Effector memory CD4-positive, alpha-beta T cell (primary cell): ENCODE measurements at regions not wholly inside any gene's neighbourhood (a gene's known extent, or its start where the extent isn't known, plus 50 kb on each side); places are given as distances from the start of the nearest gene placed in this dataset.

Source experiments
- DNase-seq, 3 donors: peaks; one replicate each; pipeline ENCODE4 v3.0.0-alpha.2; 2020
- H3K27ac ChIP-seq: 2 replicates; pipeline ENCODE4 v1.7.0; 2013; ENCODE audit warnings: mild to moderate bottlenecking, low read length, moderate library complexity; ENCODE audit not compliant: insufficient read depth, poor library complexity, severe bottlenecking
- H3K27me3 ChIP-seq: replicated peaks from 2 replicates; pipeline ENCODE4 v1.7.0; 2013; ENCODE audit warnings: mild to moderate bottlenecking, low read length; ENCODE audit not compliant: insufficient read depth, control insufficient read depth, poor library complexity, severe bottlenecking
- H3K36me3 ChIP-seq: 2 replicates; pipeline ENCODE4 v1.7.0; 2013; ENCODE audit warnings: mild to moderate bottlenecking, low read length, moderate library complexity; ENCODE audit not compliant: control insufficient read depth, insufficient read depth
- H3K4me1 ChIP-seq: 2 replicates; pipeline ENCODE4 v1.7.0; 2013; ENCODE audit warnings: low read length, mild to moderate bottlenecking; ENCODE audit not compliant: control insufficient read depth, insufficient read depth, poor library complexity, severe bottlenecking
- H3K4me3 ChIP-seq: 2 replicates; pipeline ENCODE4 v1.7.0; 2013; ENCODE audit warnings: low read length, low read depth, mild to moderate bottlenecking; ENCODE audit not compliant: insufficient read depth, poor library complexity, severe bottlenecking
- H3K9me3 ChIP-seq: 2 replicates; pipeline ENCODE4 v1.7.0; 2013; ENCODE audit warnings: mild to moderate bottlenecking, low read length, moderate library complexity; ENCODE audit not compliant: control insufficient read depth

DNA sequence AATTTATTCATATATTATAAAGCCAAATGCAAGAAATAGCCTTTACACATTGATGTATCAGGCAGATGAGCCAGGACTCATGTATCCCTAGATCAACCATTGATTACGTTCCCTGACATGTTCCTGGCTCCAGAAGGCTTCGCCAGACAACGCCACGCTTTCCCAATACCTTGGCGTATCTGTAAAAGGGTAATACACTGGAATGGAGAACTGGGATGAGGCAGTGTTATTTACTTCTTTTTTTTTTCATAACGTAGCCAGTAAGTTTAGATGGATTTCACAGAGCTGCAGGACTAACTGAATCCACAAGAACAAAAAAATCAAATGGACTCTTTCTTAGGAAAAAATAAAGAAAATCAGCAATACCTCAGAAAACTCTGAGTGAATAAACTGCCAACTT is 588.1 kb upstream of the SEMA3D start:
- Histone ChIP-seq H3K27ac (no peak overlapping the region), H3K4me1 (no peaks in the 10 kb centered on the region), H3K4me3 (no peak overlapping the region), H3K9me3 (no peaks in the 10 kb centered on the region), H3K36me3 (no peaks in the 10 kb centered on the region), H3K27me3 (no peaks in the 10 kb centered on the region)
- no peak for DNase-seq

GRCh38 chr7:85773116-85773728 is 586.4 kb upstream of the SEMA3D start:
- no peaks in the 10 kb centered on the region for H3K9me3 ChIP-seq
- H3K4me1 ChIP-seq, result no peaks in the 10 kb centered on the region
- no peaks in the 10 kb centered on the region for H3K36me3 ChIP-seq
- H3K27me3 ChIP-seq, result no peaks in the 10 kb centered on the region
- H3K27ac ChIP-seq, result no peak overlapping the region
- H3K4me3 ChIP-seq, result no peak overlapping the region
- no peak for DNase-seq

DNA sequence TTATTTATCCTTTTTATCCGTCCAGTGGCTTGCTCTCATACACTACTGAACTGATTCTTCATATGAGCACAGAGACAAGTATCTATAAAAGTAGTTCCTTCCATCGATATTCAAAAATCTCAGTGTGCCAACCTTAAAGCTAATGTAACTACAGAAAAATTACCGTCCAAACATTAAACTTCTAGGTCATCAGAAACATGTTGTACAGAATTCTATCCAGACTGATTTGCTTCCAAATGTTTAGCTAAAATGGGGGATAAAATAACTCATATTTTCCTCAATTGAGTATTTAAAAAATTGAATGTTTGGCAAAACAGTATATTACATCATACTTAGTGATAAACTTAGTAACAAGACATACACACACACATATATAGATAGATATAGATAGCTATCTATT is 584.7 kb upstream of the SEMA3D start:
- Histone ChIP-seq H3K9me3 (no peaks in the 10 kb centered on the region), H3K4me3 (no peak overlapping the region), H3K27ac (no peak overlapping the region), H3K36me3 (no peaks in the 10 kb centered on the region), H3K4me1 (no peaks in the 10 kb centered on the region), H3K27me3 (no peaks in the 10 kb centered on the region)
- no peak for DNase-seq

DNA sequence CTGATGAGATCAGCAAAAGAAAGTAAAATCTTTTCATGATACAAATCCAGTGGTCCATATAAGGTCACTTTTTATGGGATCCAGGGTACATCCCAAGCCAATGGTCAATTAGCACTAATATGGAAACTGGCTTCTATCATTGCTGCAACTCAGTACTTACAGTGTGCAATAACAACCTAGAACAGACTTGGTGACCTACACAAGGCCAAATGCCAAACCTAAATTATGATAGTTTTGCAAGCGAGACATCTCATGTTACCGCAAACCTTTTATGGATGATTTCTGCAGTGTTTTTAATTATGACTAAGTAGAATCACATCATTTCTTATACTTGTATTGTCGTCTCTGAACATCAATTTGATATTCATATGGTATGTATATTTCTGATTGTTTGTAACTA is 583.5 kb upstream of the SEMA3D start:
- no peaks in the 10 kb centered on the region for H3K36me3 ChIP-seq
- DNase-seq, result no peak

DNA sequence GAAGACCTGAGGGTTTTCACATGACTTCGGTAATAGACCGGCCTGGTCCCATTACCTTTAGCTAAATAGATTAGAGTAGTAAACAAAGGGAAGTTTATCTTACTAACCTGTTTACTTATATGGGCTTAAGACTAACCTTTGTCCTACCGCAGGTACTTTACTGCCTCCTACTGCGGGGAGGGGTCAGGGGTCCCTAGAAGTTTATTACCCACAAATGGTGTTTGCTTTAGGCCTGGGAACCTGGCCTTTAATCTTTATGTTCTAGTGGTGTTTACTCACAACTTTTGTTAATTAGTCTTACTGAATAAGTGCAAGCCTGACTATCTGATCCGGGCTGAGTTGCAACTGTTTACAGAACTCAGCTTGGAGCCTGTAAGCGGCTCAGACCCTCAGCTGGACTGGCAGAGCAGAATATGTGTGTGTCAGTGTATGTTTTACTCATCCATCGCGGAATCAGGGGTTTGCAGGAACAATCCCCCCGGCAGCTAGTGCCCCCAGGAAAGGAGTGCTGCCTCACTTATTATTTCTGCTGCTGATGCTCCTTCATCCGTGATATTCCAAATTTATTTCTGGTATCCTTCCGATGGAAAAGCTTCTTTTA is 578.9 kb upstream of the SEMA3D start:
- Histone ChIP-seq H3K36me3 (no peaks in the 10 kb centered on the region), H3K27me3 (no peaks in the 10 kb centered on the region), H3K9me3 (no peaks in the 10 kb centered on the region), H3K27ac (no peak overlapping the region), H3K4me1 (no peaks in the 10 kb centered on the region), H3K4me3 (no peak overlapping the region)
- DNase-seq, result no peak

More for the DNA sequence above, 583.5 kb upstream of the SEMA3D start:
- H3K4me3 ChIP-seq, result no peak overlapping the region
- no peaks in the 10 kb centered on the region for H3K27me3 ChIP-seq
- H3K9me3 ChIP-seq, result no peaks in the 10 kb centered on the region
- H3K4me1 ChIP-seq, result no peaks in the 10 kb centered on the region
- H3K27ac ChIP-seq, result no peak overlapping the region

DNA sequence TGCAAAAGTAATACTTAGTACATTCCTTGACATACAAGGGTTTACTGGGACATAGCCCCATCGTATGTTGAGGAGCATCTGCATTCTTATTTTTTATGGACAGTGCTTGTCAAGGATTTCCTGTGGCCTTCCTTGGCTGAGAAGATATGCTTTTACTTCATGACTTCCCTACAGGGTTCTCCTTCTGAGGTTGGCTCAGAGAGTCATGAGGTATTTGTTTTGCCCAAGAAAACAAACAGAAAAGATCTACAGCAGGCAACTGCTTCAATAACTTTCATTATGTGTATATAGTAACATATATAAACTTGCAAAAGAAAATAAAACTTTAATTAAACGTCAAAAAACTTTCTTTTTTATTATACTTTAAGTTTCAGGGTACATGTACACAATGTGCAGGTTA is 577.2 kb upstream of the SEMA3D start:
- no peak for DNase-seq
- Histone ChIP-seq H3K4me3 (no peak overlapping the region), H3K9me3 (no peaks in the 10 kb centered on the region), H3K4me1 (no peaks in the 10 kb centered on the region), H3K36me3 (no peaks in the 10 kb centered on the region), H3K27ac (no peak overlapping the region), H3K27me3 (no peaks in the 10 kb centered on the region)

DNA sequence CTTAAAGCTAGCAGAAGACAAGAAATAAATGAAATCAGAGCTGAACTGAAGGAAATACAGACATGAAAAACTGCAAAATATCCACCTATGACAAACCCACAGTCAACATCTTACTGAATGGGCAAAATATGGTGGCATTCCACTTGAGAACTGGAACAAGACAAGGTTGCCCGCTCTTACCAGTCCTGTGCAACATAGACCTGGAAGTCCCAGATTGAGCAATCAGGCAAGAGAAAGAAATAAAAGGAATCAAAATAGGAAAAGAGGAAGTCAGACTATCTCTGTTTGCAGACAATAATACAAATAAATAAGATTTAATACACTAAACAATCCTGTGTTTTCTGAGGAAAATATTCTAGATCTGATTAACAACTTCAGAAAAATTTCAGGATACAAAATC is 570.5 kb upstream of the SEMA3D start:
- no peaks in the 10 kb centered on the region for H3K9me3 ChIP-seq
- no peak overlapping the region for H3K4me3 ChIP-seq
- no peaks in the 10 kb centered on the region for H3K36me3 ChIP-seq
- no peaks in the 10 kb centered on the region for H3K27me3 ChIP-seq
- no peak for DNase-seq
- no peak overlapping the region for H3K27ac ChIP-seq
- H3K4me1 ChIP-seq, result no peaks in the 10 kb centered on the region

DNA sequence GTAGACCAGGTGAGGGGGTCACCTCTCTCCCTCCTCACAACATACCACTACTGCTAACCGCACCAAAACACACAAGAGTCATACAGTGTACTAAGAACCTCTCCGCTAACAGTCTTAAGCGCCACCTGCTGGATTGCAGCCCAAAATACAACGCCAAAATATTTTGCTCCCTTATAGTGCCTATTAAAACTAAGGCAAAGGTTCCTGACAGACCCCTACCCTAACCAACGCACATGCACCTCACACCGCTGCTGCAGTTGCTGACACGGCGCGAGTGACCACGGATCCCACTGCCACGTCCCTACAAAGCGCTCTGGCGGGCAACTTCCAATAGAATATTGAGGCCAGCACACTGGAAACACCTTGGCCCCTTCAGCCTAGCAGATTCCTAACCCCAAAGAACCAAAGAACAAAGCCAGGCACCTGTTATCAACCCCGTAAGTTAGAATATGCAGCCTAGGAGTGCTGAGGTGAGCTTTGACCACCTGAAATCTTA is 563.6 kb upstream of the SEMA3D start:
- no peak for DNase-seq
- H3K27me3 ChIP-seq, result no peaks in the 10 kb centered on the region
- H3K36me3 ChIP-seq, result no peaks in the 10 kb centered on the region
- no peaks in the 10 kb centered on the region for H3K4me1 ChIP-seq
- H3K4me3 ChIP-seq, result no peak overlapping the region
- no peaks in the 10 kb centered on the region for H3K9me3 ChIP-seq
- no peak overlapping the region for H3K27ac ChIP-seq

GRCh38 chr7:85749696-85750453 is 563.0 kb upstream of the SEMA3D start:
- Histone ChIP-seq H3K27ac (no peak overlapping the region), H3K36me3 (no peaks in the 10 kb centered on the region), H3K9me3 (no peaks in the 10 kb centered on the region), H3K27me3 (no peaks in the 10 kb centered on the region), H3K4me1 (no peaks in the 10 kb centered on the region), H3K4me3 (no peak overlapping the region)
- no peak for DNase-seq

GRCh38 chr7:85748861-85749260 is 562.0 kb upstream of the SEMA3D start:
- Histone ChIP-seq H3K4me3 (no peak overlapping the region), H3K27ac (no peak overlapping the region), H3K9me3 (no peaks in the 10 kb centered on the region), H3K4me1 (no peaks in the 10 kb centered on the region), H3K36me3 (no peaks in the 10 kb centered on the region), H3K27me3 (no peaks in the 10 kb centered on the region)
- DNase-seq, result no peak
